GM12873 (cell line): ENCODE measurements at regions not wholly inside any gene's neighbourhood (a gene's known extent, or its start where the extent isn't known, plus 50 kb on each side); places are given as distances from the start of the nearest gene placed in this dataset.
A peak's percentile ranks its signal among the peaks of the same experiment; 100 is the strongest.

ENCODE experiments used
- CTCF ChIP-seq: IDR thresholded peaks from 2 replicates; pipeline ENCODE4 v1.5.1; 2012; ENCODE audit warnings: low read depth, mild to moderate bottlenecking, moderate library complexity, low read length, control low read depth; ENCODE audit not compliant: insufficient read depth; ENCODE audit errors: missing control alignments

DNA sequence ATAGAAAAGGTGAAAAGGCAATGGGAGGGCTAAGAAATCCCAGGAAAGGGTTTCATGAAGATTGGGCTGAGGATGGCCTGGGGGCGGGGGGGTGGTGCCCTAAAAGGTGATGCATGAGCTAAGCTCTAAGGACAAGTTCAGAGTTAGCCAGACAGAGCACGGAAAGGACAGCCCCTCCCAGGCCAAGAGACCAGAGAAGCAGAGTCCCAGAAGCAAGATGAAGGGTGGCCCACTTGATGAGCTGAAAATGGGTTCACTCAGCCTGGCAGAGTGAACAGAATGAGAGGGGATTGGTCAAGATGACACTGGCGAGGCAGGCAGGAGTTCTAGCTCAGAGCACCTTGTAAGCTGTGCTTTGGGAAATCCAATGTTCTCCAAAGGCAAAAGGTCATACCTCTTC lies 89.4 kb upstream of the GPR26 start:
- TF ChIP-seq CTCF: no peak

DNA sequence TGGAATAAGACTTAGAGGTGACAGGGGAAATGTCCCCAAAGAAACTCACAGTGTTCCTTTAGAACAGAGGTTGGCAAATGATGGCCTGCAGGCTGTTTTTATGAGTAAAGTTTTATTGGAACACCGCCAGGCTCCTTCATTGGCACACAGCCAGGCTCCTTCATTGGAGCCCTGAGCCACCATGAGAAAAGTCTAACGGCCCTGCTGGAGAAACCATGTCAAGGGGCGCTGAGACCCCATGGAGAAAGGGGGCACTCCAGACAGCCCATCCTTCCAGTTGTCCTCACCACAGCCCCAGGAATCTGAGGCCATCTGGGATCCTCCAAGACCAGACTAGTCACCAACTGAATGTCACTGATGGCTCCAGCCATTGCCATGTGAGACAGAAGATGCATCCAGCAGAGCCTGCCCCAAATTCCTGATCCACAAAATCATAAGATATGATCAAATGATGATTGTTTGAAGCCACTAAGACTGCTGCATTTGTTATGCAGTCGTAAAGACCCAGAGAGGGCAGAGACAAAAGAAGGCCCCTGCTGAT lies 88.2 kb upstream of the GPR26 start:
- TF ChIP-seq CTCF: no peak

GRCh38 chr10:123578721-123579120 lies 87.4 kb upstream of the GPR26 start:
- TF ChIP-seq CTCF: no peak

GRCh38 chr10:123579675-123580074 lies 86.5 kb upstream of the GPR26 start:
- no peak for TF ChIP-seq CTCF

DNA sequence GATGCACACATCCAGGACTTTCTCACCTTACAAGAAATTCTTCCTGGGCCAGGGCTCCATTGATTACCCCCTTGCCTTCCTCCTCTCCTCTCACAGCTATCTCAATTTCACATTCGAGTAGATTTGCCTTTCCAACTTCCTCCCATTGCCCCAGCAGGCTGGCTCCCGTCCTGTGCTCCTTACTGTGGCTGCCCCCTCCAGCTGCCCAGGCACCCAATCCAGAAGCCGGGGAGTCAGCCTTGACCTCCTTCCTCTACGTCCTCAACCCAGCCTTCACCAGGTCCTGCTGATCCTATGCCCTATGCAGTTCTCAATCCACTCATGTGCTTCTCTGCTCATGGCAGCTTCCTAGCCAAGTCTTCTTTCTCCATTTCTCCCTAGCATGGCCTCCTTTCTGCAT lies 85.7 kb upstream of the GPR26 start:
- no peak for TF ChIP-seq CTCF

GRCh38 chr10:123581656-123582055 lies 84.5 kb upstream of the GPR26 start:
- TF ChIP-seq CTCF: no peak

DNA sequence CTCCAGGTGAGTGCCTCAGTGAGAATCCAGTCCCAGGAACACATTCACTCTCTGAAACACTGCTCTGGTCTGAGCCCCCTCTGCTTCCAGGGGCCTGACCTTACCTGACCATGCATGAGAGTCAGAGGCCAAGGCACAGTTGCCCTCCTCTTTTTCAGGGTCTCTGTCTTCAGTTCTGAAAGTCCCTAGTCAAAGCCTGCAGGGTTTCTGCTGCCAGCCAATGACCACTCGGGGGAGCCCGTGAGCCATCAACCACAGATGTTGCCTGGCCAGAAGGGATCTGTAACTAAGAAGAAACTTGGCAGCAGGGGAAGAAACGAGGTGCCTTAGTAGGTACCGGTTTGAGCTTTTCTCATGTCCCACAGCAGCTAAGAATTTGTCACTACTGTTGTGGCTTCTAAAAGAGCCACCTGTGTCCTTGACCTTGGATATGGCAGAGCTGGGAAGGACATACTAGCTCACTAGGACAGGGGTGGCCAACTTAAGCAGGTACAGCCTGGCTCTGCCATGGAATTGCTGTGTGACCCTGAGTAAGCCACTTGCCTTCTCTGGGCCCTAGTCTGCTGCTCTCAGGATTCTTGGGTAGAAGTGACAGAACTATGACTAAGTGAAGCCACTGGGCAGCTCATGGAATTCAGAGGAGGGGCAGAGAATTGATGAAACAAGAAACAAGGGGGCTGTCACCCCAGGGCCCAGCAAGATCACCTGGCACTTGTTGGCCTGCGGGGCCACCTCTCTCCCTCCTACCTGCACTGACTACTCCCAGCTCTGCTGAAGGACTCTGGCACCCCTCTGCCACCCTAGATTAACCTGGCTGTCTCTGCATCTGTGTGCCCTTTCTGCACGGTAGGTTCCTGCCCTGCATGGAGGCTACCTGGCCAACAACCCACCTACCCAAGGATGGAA lies 83.8 kb upstream of the GPR26 start:
- TF ChIP-seq CTCF: peak; percentile 90
